ENCODE measurements at regions not wholly inside any gene's neighbourhood (a gene's known extent, or its start where the extent isn't known, plus 50 kb on each side); places are given as distances from the start of the nearest gene placed in this dataset.

GRCh38 chr4:123573866-123574508 lies 177.4 kb downstream of the SPRY1 start:
- DNase-seq (ENCODE audit: low spot score): no peak

GRCh38 chr4:123575291-123575690 lies 178.7 kb downstream of the SPRY1 start:
- no peak for DNase-seq (ENCODE audit: low spot score)

- no peak for DNase-seq (ENCODE audit: low spot score)
Observed at GRCh38 chr4:123577225-123577906, 180.8 kb downstream of the SPRY1 start.

- no peak for DNase-seq (ENCODE audit: low spot score)
Observed at GRCh38 chr4:123578276-123579029, 181.9 kb downstream of the SPRY1 start.

GRCh38 chr4:123579961-123580360 lies 183.4 kb downstream of the SPRY1 start:
- DNase-seq (ENCODE audit: low spot score): no peak

- DNase-seq (ENCODE audit: low spot score): no peak
Observed at GRCh38 chr4:123580981-123581664, 184.5 kb downstream of the SPRY1 start.

GRCh38 chr4:123581802-123582201 lies 185.2 kb downstream of the SPRY1 start:
- DNase-seq (ENCODE audit: low spot score): no peak

GRCh38 chr4:123583043-123583442 lies 186.4 kb downstream of the SPRY1 start:
- DNase-seq (ENCODE audit: low spot score): no peak

- DNase-seq (ENCODE audit: low spot score): no peak
Observed at GRCh38 chr4:123585111-123585510, 188.5 kb downstream of the SPRY1 start.

GRCh38 chr4:123587983-123588494 lies 191.4 kb downstream of the SPRY1 start:
- no peak for DNase-seq (ENCODE audit: low spot score)

GRCh38 chr4:123588631-123589241 lies 192.1 kb downstream of the SPRY1 start:
- no peak for DNase-seq (ENCODE audit: low spot score)

- no peak for DNase-seq (ENCODE audit: low spot score)
Observed at GRCh38 chr4:123589301-123589700, 192.7 kb downstream of the SPRY1 start.

GRCh38 chr4:123591875-123592274 lies 195.3 kb downstream of the SPRY1 start:
- DNase-seq (ENCODE audit: low spot score): no peak

GRCh38 chr4:123593655-123594054 lies 197.1 kb downstream of the SPRY1 start:
- DNase-seq (ENCODE audit: low spot score): no peak

- DNase-seq (ENCODE audit: low spot score): no peak
Observed at GRCh38 chr4:123596805-123597204, 200.2 kb downstream of the SPRY1 start.

- DNase-seq (ENCODE audit: low spot score): no peak
Observed at GRCh38 chr4:123597586-123597985, 201.0 kb downstream of the SPRY1 start.

- DNase-seq (ENCODE audit: low spot score): no peak
Observed at GRCh38 chr4:123598331-123598730, 201.7 kb downstream of the SPRY1 start.

GRCh38 chr4:123599061-123599919 lies 202.7 kb downstream of the SPRY1 start:
- DNase-seq (ENCODE audit: low spot score): no peak

- DNase-seq (ENCODE audit: low spot score): no peak
Observed at GRCh38 chr4:123599920-123600810, 203.6 kb downstream of the SPRY1 start.
